HepG2 (cell line): ENCODE measurements at regions not wholly inside any gene's neighbourhood (a gene's known extent, or its start where the extent isn't known, plus 50 kb on each side); places are given as distances from the start of the nearest gene placed in this dataset.

Source experiments
- ATAC-seq: fragments of 200-7000 bp; cut with Tn5 transposase; 3 replicates; pipeline ENCODE4 v1.9.1; 2020; ENCODE audit warnings: mild to moderate bottlenecking, moderate library complexity
- BruUV-seq: library from RNA; stranded (reverse); fragments of 400-500 nt; replicated peaks from 2 replicates; lab custom pipeline; 2021; lab: Mats Ljungman, UMichigan
- CTCF ChIA-PET: fragments of 300-600 bp; formaldehyde crosslinking; extraction: SDS; loops from one replicate; lab custom pipeline; 2021; ENCODE audit warnings: low total read pairs, inconsistent platforms, low intra/inter-chr PET ratio; lab: Yijun Ruan, JAX
- POLR2A ChIA-PET: fragments of 350-600 bp; sonication (Branson Sonifier 250); formaldehyde crosslinking; loops from one replicate; lab custom pipeline; 2020; ENCODE audit warnings: antibody characterized with exemption, inconsistent platforms; lab: Yijun Ruan, JAX
- DNase-seq: peaks from one replicate; pipeline ENCODE4 v3.0.0-alpha.2; 2015; ENCODE audit warnings: low spot score
- FAIRE-seq: peaks from 3 replicates; lab custom pipeline; 2011; peaks lifted over from hg19 to GRCh38; lab: Jason Lieb, UNC
- H2AFZ ChIP-seq: one replicate; pipeline ENCODE4 v1.6.1; 2011; ENCODE audit warnings: low read length, inconsistent platforms
- H3K27ac ChIP-seq: fragments of 300-600 bp; 3 replicates; pipeline ENCODE4 v1.8.0; 2011; ENCODE audit warnings: mixed run types, mild to moderate bottlenecking, mixed read lengths, low read length, inconsistent platforms; ENCODE audit not compliant: insufficient read depth; ENCODE audit errors: extremely low read length
- H3K27me3 ChIP-seq, 2 experiments: fragments of 200-600 bp in 1 of 2; 2 replicates in 1 of 2; 3 replicates in 1 of 2; pipeline versions ENCODE4 v1.6.0 to v1.8.0; 2011; ENCODE audit warnings: low read length in 2 of 2, mild to moderate bottlenecking in 2 of 2, moderate library complexity in 2 of 2, inconsistent platforms in 1 of 2; ENCODE audit not compliant: insufficient read depth in 2 of 2, control insufficient read depth in 1 of 2
- H3K36me3 ChIP-seq, 2 experiments: fragments of 200-600 bp in 1 of 2; replicated peaks in 1 of 2; 2 replicates in 1 of 2; 3 replicates in 1 of 2; pipeline versions ENCODE4 v1.5.1 to v1.8.0; 2011; ENCODE audit warnings: low read length in 2 of 2, inconsistent platforms in 1 of 2; ENCODE audit not compliant: insufficient read depth in 2 of 2, control insufficient read depth in 1 of 2
- H3K4me1 ChIP-seq: 2 replicates; pipeline ENCODE4 v1.5.1; 2012; ENCODE audit warnings: low read length, inconsistent platforms; ENCODE audit not compliant: insufficient read depth
- H3K4me2 ChIP-seq: 2 replicates; pipeline ENCODE4 v1.6.0; 2011; ENCODE audit warnings: low read depth, low read length, inconsistent platforms
- H3K4me3 ChIP-seq, 3 experiments: fragments of 200-600 bp in 1 of 3; sonication (generic), shearing (Covaris generic) in 1 of 3; replicated peaks in 1 of 3; 2 replicates each; pipeline ENCODE4 v1.5.1; 2011 to 2016; ENCODE audit warnings: low read length in 3 of 3, inconsistent platforms in 2 of 3, low read depth in 2 of 3, mild to moderate bottlenecking in 2 of 3, control low read depth in 1 of 3, mixed read lengths in 1 of 3; ENCODE audit not compliant: insufficient read depth in 1 of 3
- H3K79me2 ChIP-seq: one replicate; pipeline ENCODE4 v1.6.1; 2011; ENCODE audit warnings: low read length, inconsistent platforms; ENCODE audit not compliant: insufficient read depth
- H3K9ac ChIP-seq: 2 replicates; pipeline ENCODE4 v1.6.0; 2011; ENCODE audit warnings: mild to moderate bottlenecking, low read depth, low read length, inconsistent platforms; ENCODE audit not compliant: insufficient read depth
- H3K9me3 ChIP-seq: 2 replicates; pipeline ENCODE4 v1.5.1; 2012; ENCODE audit warnings: mild to moderate bottlenecking, low read length
- H4K20me1 ChIP-seq: 2 replicates; pipeline ENCODE4 v1.6.0; 2011; ENCODE audit warnings: inconsistent platforms, mild to moderate bottlenecking, low read length, moderate library complexity; ENCODE audit not compliant: insufficient read depth
- ATF7 ChIP-seq, 2 experiments: fragments of 450-650 bp in 1 of 2; sonication (generic) in 1 of 2; formaldehyde crosslinking in 1 of 2; IDR thresholded peaks; 2 replicates each; pipeline versions ENCODE4 v1.4.0 to v1.6.1; 2016 to 2020; ENCODE audit warnings: antibody characterized with exemption in 1 of 2, mild to moderate bottlenecking in 1 of 2, missing genetic modification reagents in 1 of 2
- CREB1 ChIP-seq, 2 experiments: fragments of 450-650 bp in 1 of 2; IDR thresholded peaks; 2 replicates each; pipeline ENCODE4 v1.6.1; 2016 to 2017; ENCODE audit warnings: control low read depth in 1 of 2, mild to moderate bottlenecking in 1 of 2, missing compliant biosample characterization in 1 of 2, missing genetic modification characterization in 1 of 2
- HDAC6 ChIP-seq: fragments of 200-600 bp; sonication (generic); IDR thresholded peaks from 2 replicates; pipeline ENCODE4 v1.7.0; 2017; ENCODE audit warnings: mild to moderate bottlenecking, antibody characterized with exemption, low read length, low read depth
- JUN ChIP-seq: sonication (generic); formaldehyde crosslinking; IDR thresholded peaks from 2 replicates; pipeline ENCODE4 v1.4.0; 2020; ENCODE audit warnings: mild to moderate bottlenecking, missing genetic modification reagents
- ZEB1 ChIP-seq: IDR thresholded peaks from 2 replicates; pipeline ENCODE4 v1.6.1; 2012; ENCODE audit warnings: mild to moderate bottlenecking, low read depth, inconsistent platforms; ENCODE audit not compliant: insufficient replicate concordance
- ZNF709 ChIP-seq: sonication (generic); formaldehyde crosslinking; IDR thresholded peaks from 2 replicates; pipeline ENCODE4 v1.5.0; 2020; ENCODE audit warnings: mild to moderate bottlenecking, missing genetic modification reagents
- ZNF879 ChIP-seq: sonication (generic); formaldehyde crosslinking; IDR thresholded peaks from 2 replicates; pipeline ENCODE4 v1.8.1; 2023; ENCODE audit warnings: missing genetic modification reagents
- WGBS: methylation state at CpG from one replicate; pipeline ENCODE4 v1.1.6; 2017; ENCODE audit warnings: low lambda C conversion rate; 5-methylcytosine and 5-hydroxymethylcytosine counted together
- in situ Hi-C: cut with HindIII; loops from 2 replicates; pipeline ENCODE4 v1.10.0; 2017; ENCODE audit warnings: low pct_unique_long_range_greater_than_20kb; ENCODE audit not compliant: extremely low pct_ligation_motif_present
- intact Hi-C: fragments of 100-400 bp; cut with micrococcal nuclease; formaldehyde crosslinking; loops from one replicate; pipeline ENCODE4 v1.10.0; 2022; ENCODE audit not compliant: unreplicated experiment
- TF ChIP-seq, protein P1 (sequence below): sonication (generic); formaldehyde crosslinking; IDR thresholded peaks from 2 replicates; pipeline ENCODE4 v1.4.0; 2020; ENCODE audit warnings: missing genetic modification reagents
- TF ChIP-seq, protein P2 (sequence below): sonication (generic); formaldehyde crosslinking; IDR thresholded peaks from 2 replicates; pipeline ENCODE4 v1.4.0; 2020; ENCODE audit warnings: missing genetic modification reagents
- TF ChIP-seq, protein P3 (sequence below): sonication (generic); formaldehyde crosslinking; IDR thresholded peaks from 2 replicates; pipeline ENCODE4 v1.9.0; 2021; ENCODE audit warnings: missing genetic modification reagents, borderline replicate concordance

DNA sequence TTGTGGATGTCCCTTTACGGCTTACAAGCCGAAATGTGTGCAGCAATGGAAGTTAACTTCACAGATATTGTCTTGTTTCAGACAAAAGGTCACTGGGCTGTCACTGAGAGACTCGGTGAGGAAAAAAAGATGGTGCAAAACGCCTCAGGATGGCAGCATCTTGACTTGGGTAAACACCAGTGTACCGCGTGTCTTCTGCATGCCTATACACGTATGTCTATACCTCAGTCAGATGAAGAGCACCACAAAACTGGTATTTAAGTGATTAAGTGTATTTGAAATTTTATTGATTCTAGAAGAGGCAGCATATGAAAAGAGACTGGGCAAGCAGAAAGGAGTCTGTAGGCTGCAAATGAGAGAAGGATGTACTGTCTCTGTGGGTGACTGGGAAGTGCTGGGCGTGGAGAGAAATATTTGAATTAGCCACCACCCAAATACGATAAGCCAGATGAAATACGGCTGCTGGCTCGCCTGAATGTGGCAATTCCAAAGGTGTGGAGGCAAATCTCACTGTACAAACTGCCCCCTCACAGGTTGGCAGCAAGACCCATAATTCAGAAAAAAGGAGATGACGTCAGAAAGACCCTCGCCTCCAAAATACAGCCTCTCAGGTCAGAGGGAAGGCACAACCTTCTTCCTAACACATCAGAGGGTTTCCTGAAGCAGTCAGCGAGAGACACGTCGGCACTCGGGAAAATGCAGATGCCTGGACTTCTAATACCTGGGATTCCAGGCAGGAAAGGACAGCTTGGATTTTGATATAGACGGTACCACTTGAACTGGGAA lies 53.4 kb upstream of the NEO1 start:
- H3K9ac ChIP-seq, result no peak overlapping the region
- no peaks in the 10 kb centered on the region for H3K36me3 ChIP-seq
- no peaks in the 10 kb centered on the region for H3K4me1 ChIP-seq
- no TSS peak for BruUV-seq
- no peaks in the 10 kb centered on the region for H4K20me1 ChIP-seq
- H3K79me2 ChIP-seq, result no peaks in the 10 kb centered on the region
- intact Hi-C loops (no loop called here), in situ Hi-C loops (no loop called here)
- H3K4me3 ChIP-seq, result no peak overlapping the region
- no peak for ATAC-seq
- H3K4me2 ChIP-seq, result no peak overlapping the region
- POLR2A ChIA-PET, result no interaction called here
- CTCF ChIA-PET, result no interaction called here
- 39% methylated on average over 18 of the region's 18 CpGs for WGBS
- TF ChIP-seq ATF7 (IDR thresholded peaks at IDR 0.05) (peak; percentile 84), ATF7 (CRISPR knock-in tag; IDR thresholded peaks at IDR 0.05) (no peak), CREB1 (IDR thresholded peaks at IDR 0.05) (peak; percentile 84), CREB1 (CRISPR knock-in tag; IDR thresholded peaks at IDR 0.05) (no peak)
- TF ChIP-seq, protein P1, sequence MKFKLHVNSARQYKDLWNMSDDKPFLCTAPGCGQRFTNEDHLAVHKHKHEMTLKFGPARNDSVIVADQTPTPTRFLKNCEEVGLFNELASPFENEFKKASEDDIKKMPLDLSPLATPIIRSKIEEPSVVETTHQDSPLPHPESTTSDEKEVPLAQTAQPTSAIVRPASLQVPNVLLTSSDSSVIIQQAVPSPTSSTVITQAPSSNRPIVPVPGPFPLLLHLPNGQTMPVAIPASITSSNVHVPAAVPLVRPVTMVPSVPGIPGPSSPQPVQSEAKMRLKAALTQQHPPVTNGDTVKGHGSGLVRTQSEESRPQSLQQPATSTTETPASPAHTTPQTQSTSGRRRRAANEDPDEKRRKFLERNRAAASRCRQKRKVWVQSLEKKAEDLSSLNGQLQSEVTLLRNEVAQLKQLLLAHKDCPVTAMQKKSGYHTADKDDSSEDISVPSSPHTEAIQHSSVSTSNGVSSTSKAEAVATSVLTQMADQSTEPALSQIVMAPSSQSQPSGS (CRISPR knock-in tag), result no peak
- FAIRE-seq, result no peak
- H2AFZ ChIP-seq, result no peak overlapping the region
- H3K9me3 ChIP-seq, result no peaks in the 10 kb centered on the region
- no peak overlapping the region for H3K27ac ChIP-seq
- no peak for DNase-seq
- peaks cover 0 to 22% of the 10 kb centered on the region in 2 experiments; a peak in 2 of 5 replicates for H3K27me3 ChIP-seq

DNA sequence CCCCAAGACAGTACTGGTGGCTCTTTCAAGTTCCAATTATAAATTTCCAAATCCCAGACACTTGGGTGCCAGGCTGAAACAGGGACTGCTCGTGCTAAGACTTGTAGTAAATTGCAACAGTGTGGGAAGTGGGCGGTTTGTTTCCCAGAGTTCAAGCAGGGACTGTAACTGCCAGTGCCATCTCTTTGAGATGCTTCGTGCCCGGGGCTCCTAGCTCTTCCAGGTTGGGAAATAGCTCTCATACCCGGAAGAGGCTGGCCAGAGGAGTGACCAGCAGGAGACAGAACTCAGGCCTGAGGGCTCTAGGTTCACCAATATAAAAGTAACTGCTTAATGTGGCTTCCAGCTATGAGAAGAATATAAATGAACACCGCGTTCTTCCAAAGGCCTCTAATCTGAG lies 54.0 kb upstream of the NEO1 start:
- ATAC-seq (no peak), FAIRE-seq (no peak), DNase-seq (no peak)
- Histone ChIP-seq H3K9ac (no peak overlapping the region), H3K27ac (no peak overlapping the region), H4K20me1 (no peaks in the 10 kb centered on the region), H3K4me3 (no peak overlapping the region), H3K4me2 (no peak overlapping the region), H3K27me3 (peaks cover 0 to 28% of the 10 kb centered on the region in 2 experiments; a peak in 2 of 5 replicates), H3K36me3 (no peaks in the 10 kb centered on the region), H3K4me1 (no peaks in the 10 kb centered on the region), H3K9me3 (no peaks in the 10 kb centered on the region), H3K79me2 (no peaks in the 10 kb centered on the region), H2AFZ (no peak overlapping the region)
- BruUV-seq, result no TSS peak
- intact Hi-C loops (no loop called here), in situ Hi-C loops (no loop called here)
- ChIA-PET POLR2A (no interaction called here), CTCF (no interaction called here)
- 26% methylated on average over 7 of the region's 7 CpGs for WGBS
- TF ChIP-seq, protein P1 (CRISPR knock-in tag), result no peak
- TF ChIP-seq ZNF709 (CRISPR knock-in tag) (no peak), JUN (CRISPR knock-in tag) (no peak), ZEB1 (no peak), ZNF879 (CRISPR knock-in tag) (no peak), HDAC6 (no peak)
- TF ChIP-seq, protein P2, sequence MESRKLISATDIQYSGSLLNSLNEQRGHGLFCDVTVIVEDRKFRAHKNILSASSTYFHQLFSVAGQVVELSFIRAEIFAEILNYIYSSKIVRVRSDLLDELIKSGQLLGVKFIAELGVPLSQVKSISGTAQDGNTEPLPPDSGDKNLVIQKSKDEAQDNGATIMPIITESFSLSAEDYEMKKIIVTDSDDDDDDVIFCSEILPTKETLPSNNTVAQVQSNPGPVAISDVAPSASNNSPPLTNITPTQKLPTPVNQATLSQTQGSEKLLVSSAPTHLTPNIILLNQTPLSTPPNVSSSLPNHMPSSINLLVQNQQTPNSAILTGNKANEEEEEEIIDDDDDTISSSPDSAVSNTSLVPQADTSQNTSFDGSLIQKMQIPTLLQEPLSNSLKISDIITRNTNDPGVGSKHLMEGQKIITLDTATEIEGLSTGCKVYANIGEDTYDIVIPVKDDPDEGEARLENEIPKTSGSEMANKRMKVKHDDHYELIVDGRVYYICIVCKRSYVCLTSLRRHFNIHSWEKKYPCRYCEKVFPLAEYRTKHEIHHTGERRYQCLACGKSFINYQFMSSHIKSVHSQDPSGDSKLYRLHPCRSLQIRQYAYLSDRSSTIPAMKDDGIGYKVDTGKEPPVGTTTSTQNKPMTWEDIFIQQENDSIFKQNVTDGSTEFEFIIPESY (CRISPR knock-in tag), result no peak
- TF ChIP-seq, protein P3, sequence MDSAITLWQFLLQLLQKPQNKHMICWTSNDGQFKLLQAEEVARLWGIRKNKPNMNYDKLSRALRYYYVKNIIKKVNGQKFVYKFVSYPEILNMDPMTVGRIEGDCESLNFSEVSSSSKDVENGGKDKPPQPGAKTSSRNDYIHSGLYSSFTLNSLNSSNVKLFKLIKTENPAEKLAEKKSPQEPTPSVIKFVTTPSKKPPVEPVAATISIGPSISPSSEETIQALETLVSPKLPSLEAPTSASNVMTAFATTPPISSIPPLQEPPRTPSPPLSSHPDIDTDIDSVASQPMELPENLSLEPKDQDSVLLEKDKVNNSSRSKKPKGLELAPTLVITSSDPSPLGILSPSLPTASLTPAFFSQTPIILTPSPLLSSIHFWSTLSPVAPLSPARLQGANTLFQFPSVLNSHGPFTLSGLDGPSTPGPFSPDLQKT (CRISPR knock-in tag), result no peak
